ENCODE measurements at regions not wholly inside any gene's neighbourhood (a gene's known extent, or its start where the extent isn't known, plus 50 kb on each side); places are given as distances from the start of the nearest gene placed in this dataset.

- no peak for DNase-seq
Observed at GRCh38 chr12:124410354-124411175, 115.7 kb downstream of the RFLNA start.

- DNase-seq: no peak
Observed at GRCh38 chr12:124408822-124409517, 114.1 kb downstream of the RFLNA start.

- DNase-seq: no peak
Observed at GRCh38 chr12:124407074-124407473, 112.2 kb downstream of the RFLNA start.

GRCh38 chr12:124406043-124406442, 111.2 kb downstream of the RFLNA start:
- DNase-seq: no peak

- no peak for DNase-seq
Observed at GRCh38 chr12:124405592-124405991, 110.7 kb downstream of the RFLNA start.

- DNase-seq: no peak
Observed at GRCh38 chr12:124405151-124405550, 110.3 kb downstream of the RFLNA start.

- DNase-seq: no peak
Observed at GRCh38 chr12:124404162-124404784, 109.4 kb downstream of the RFLNA start.

GRCh38 chr12:124403273-124403672, 108.4 kb downstream of the RFLNA start:
- DNase-seq: no peak

- DNase-seq: no peak
Observed at GRCh38 chr12:124402248-124403066, 107.6 kb downstream of the RFLNA start.

- no peak for DNase-seq
Observed at GRCh38 chr12:124401704-124402221, 106.9 kb downstream of the RFLNA start.

- no peak for DNase-seq
Observed at GRCh38 chr12:124400124-124400523, 105.2 kb downstream of the RFLNA start.

GRCh38 chr12:124399622-124400021, 104.7 kb downstream of the RFLNA start:
- DNase-seq: no peak

- DNase-seq: no peak
Observed at GRCh38 chr12:124398578-124399227, 103.8 kb downstream of the RFLNA start.

GRCh38 chr12:124397807-124398577, 103.1 kb downstream of the RFLNA start:
- DNase-seq: peak; percentile 8

- no peak for DNase-seq
Observed at GRCh38 chr12:124397399-124397679, 102.4 kb downstream of the RFLNA start.

GRCh38 chr12:124396544-124397398, 101.9 kb downstream of the RFLNA start:
- no peak for DNase-seq

GRCh38 chr12:124395986-124396385, 101.1 kb downstream of the RFLNA start:
- no peak for DNase-seq

GRCh38 chr12:124395284-124395752, 100.4 kb downstream of the RFLNA start:
- no peak for DNase-seq

GRCh38 chr12:124394462-124395128, 99.7 kb downstream of the RFLNA start:
- no peak for DNase-seq

GRCh38 chr12:124393831-124394230, 98.9 kb downstream of the RFLNA start:
- no peak for DNase-seq

Measured in NCI-H1105 (cell line).